ENCODE measurements at regions not wholly inside any gene's neighbourhood (a gene's known extent, or its start where the extent isn't known, plus 50 kb on each side); places are given as distances from the start of the nearest gene placed in this dataset.
A peak's percentile ranks its signal among the peaks of the same experiment; 100 is the strongest.

DNA sequence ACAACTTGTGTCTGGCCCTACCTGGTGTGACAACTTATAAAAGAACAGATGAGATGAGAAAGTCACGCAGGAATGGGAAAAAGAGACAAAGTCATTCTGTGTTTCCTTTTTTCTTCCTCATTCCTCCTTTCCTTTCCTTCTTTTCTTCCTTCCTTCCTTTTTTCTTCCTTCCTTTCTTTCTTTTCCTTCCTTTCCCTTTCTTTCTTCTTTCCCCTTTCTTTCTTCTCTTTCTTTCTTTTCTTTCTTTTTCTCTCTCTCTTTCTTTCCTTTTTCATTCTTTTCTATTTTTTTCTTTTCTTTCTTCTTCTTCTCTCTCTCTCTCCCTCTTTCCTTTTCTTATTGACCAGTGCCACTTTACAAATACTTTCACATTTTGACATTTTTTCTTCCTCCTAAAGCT lies 239.7 kb downstream of the ATG4C start:
- H3K4me1 ChIP-seq (ENCODE audit: control insufficient read depth, insufficient read depth, low read length, poor library complexity, severe bottlenecking), result no peaks in the 10 kb centered on the region
- DNase-seq, result no peak
- peaks cover 0 to 7% (median 0%) of the 10 kb centered on the region in 7 donors for H3K9me3 Mint-ChIP-seq
- H3K9me3 ChIP-seq (ENCODE audit: control insufficient read depth in 2 of 2, low read length in 2 of 2), result no peaks in the 10 kb centered on the region
- no peak overlapping the region for H3K4me3 Mint-ChIP-seq
- no peaks in the 10 kb centered on the region for H3K27me3 ChIP-seq (ENCODE audit: control insufficient read depth, insufficient read depth, low read length)
- no peak overlapping the region for H3K4me3 ChIP-seq (ENCODE audit: low read depth, low read length)
- no peaks in the 10 kb centered on the region for H3K36me3 Mint-ChIP-seq
- H3K27ac ChIP-seq (ENCODE audit: insufficient read depth, low read length, poor library complexity, severe bottlenecking), result no peak overlapping the region
- H3K27ac Mint-ChIP-seq, result no peak overlapping the region
- H3K27me3 Mint-ChIP-seq, result peaks cover 4% of the 10 kb centered on the region
- no peaks in the 10 kb centered on the region for H3K36me3 ChIP-seq (ENCODE audit: control insufficient read depth, insufficient read depth, low read length)
- no peaks in the 10 kb centered on the region for H3K4me1 Mint-ChIP-seq
- ATAC-seq (ENCODE audit: low read depth in 2 of 2), result no peak

DNA sequence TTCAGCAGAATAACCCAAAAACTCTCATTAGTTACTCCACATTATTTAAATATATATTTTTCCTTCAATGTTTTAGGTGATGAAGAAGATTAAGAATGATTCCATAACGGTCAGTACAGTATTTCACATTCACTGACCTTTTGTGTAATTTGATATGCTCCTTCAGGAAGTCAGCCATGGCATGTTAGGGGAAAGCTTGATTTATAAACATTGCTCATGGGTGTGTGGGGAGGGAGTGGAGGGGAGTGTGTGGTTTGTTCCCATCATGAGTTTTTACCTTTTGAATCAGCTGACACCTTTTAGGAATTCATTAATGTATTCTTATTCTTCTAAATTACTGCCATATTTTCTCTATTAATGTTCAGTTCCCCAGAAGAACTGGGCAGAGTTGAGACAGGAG lies 240.2 kb downstream of the ATG4C start:
- Histone ChIP-seq H3K36me3 (ENCODE audit: control insufficient read depth, insufficient read depth, low read length) (no peaks in the 10 kb centered on the region), H3K9me3 (ENCODE audit: control insufficient read depth in 2 of 2, low read length in 2 of 2) (no peaks in the 10 kb centered on the region), H3K4me3 (ENCODE audit: low read depth, low read length) (no peak overlapping the region), H3K27me3 (ENCODE audit: control insufficient read depth, insufficient read depth, low read length) (no peaks in the 10 kb centered on the region), H3K27ac (ENCODE audit: insufficient read depth, low read length, poor library complexity, severe bottlenecking) (no peak overlapping the region), H3K4me1 (ENCODE audit: control insufficient read depth, insufficient read depth, low read length, poor library complexity, severe bottlenecking) (no peaks in the 10 kb centered on the region)
- no peak for ATAC-seq (ENCODE audit: low read depth in 2 of 2)
- Mint-ChIP-seq H3K4me1 (no peaks in the 10 kb centered on the region), H3K9me3 (peaks cover 0 to 7% (median 1%) of the 10 kb centered on the region in 7 donors), H3K4me3 (no peak overlapping the region), H3K27ac (no peak overlapping the region), H3K36me3 (no peaks in the 10 kb centered on the region), H3K27me3 (peaks cover 4% of the 10 kb centered on the region)
- no peak for DNase-seq

DNA sequence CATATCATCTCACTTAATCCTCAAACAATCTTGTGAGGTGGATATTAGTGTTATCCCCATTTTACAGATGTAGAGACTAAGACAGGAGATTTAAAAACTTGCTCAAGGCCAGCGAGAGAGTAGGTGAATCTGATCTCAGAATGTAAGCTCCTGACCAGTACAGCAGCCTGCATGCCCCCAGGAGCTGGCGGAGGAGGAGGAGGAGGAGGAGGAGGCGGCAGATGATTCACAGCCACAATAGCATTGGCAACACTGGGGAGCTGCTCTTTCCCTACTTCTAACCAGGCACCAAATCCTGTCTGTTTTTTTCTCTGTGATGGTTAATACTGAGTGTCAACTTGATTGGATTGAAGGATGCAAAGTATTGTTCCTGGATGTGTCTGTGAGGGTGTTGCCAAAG lies 243.2 kb downstream of the ATG4C start:
- H3K9me3 Mint-ChIP-seq, result peaks cover 0 to 7% (median 2%) of the 10 kb centered on the region in 7 donors
- H3K9me3 ChIP-seq (ENCODE audit: control insufficient read depth in 2 of 2, low read length in 2 of 2), result no peaks in the 10 kb centered on the region

DNA sequence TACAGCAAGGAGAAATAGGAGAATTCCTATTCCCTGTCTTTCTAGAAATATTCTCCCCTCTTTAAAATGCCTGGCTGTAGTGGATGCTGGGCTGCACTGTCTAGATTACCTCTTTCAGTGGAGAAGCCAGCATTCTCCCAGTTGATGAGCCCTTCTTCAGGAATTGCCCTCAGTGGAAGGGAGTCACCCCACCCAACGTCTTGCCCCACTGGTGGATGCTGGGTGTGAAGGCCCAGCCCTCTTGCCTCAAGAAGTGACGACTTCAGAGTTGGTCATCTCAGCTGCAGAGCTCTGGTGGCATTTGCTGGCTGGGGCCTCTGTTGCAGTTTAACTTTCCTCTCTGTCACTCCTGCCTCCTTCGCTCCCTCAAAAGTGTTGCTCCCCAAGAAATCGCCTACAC lies 248.2 kb downstream of the ATG4C start:
- Mint-ChIP-seq H3K27ac (no peak overlapping the region), H3K4me3 (peak overlapping the region in 1 of 4 donors; percentile 83), H3K27me3 (peaks cover 7% of the 10 kb centered on the region), H3K4me1 (no peaks in the 10 kb centered on the region), H3K9me3 (peaks cover 0 to 2% (median 1%) of the 10 kb centered on the region in 7 donors), H3K36me3 (no peaks in the 10 kb centered on the region)
- no peaks in the 10 kb centered on the region for H3K27me3 ChIP-seq (ENCODE audit: control insufficient read depth, insufficient read depth, low read length)
- no peak overlapping the region for H3K27ac ChIP-seq (ENCODE audit: insufficient read depth, low read length, poor library complexity, severe bottlenecking)
- DNase-seq (no peak), ATAC-seq (ENCODE audit: low read depth in 2 of 2) (no peak)
- H3K9me3 ChIP-seq (ENCODE audit: control insufficient read depth in 2 of 2, low read length in 2 of 2), result no peaks in the 10 kb centered on the region
- no peak overlapping the region for H3K4me3 ChIP-seq (ENCODE audit: low read depth, low read length)
- H3K4me1 ChIP-seq (ENCODE audit: control insufficient read depth, insufficient read depth, low read length, poor library complexity, severe bottlenecking), result no peaks in the 10 kb centered on the region
- no peaks in the 10 kb centered on the region for H3K36me3 ChIP-seq (ENCODE audit: control insufficient read depth, insufficient read depth, low read length)

More for the DNA sequence above, 243.2 kb downstream of the ATG4C start:
- Histone ChIP-seq H3K27ac (ENCODE audit: insufficient read depth, low read length, poor library complexity, severe bottlenecking) (no peak overlapping the region), H3K4me3 (ENCODE audit: low read depth, low read length) (no peak overlapping the region), H3K4me1 (ENCODE audit: control insufficient read depth, insufficient read depth, low read length, poor library complexity, severe bottlenecking) (no peaks in the 10 kb centered on the region), H3K27me3 (ENCODE audit: control insufficient read depth, insufficient read depth, low read length) (no peaks in the 10 kb centered on the region), H3K36me3 (ENCODE audit: control insufficient read depth, insufficient read depth, low read length) (no peaks in the 10 kb centered on the region)
- H3K4me1 Mint-ChIP-seq, result no peaks in the 10 kb centered on the region
- H3K4me3 Mint-ChIP-seq, result no peak overlapping the region
- H3K27ac Mint-ChIP-seq, result no peak overlapping the region
- DNase-seq (no peak), ATAC-seq (ENCODE audit: low read depth in 2 of 2) (no peak)
- no peaks in the 10 kb centered on the region for H3K36me3 Mint-ChIP-seq
- peaks cover 8% of the 10 kb centered on the region for H3K27me3 Mint-ChIP-seq

DNA sequence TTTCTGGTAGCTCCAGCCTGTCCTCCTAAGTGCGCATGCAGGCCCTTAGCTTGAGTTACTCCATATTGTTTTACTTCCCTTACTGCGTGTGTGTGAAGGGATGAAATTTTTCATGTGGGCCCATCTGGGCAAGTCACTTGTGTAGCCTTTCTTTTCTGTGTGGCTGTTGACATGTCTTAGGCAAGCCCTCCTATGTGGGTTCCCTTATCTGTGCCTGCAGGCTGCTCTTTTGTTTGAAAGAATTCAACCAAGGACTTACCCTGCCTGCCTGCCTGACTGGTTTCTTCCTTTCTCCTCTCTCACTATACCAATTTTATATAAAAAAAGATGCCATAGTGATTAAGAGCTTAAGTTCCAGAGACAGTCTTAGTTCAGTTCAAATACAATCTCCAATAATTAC lies 249.3 kb downstream of the ATG4C start:
- H3K9me3 Mint-ChIP-seq, result peaks cover 0 to 2% (median 0%) of the 10 kb centered on the region in 7 donors
- H3K27ac Mint-ChIP-seq, result no peak overlapping the region
- H3K27me3 ChIP-seq (ENCODE audit: control insufficient read depth, insufficient read depth, low read length), result no peaks in the 10 kb centered on the region
- H3K36me3 ChIP-seq (ENCODE audit: control insufficient read depth, insufficient read depth, low read length), result no peaks in the 10 kb centered on the region
- no peaks in the 10 kb centered on the region for H3K4me1 Mint-ChIP-seq
- no peak overlapping the region for H3K4me3 ChIP-seq (ENCODE audit: low read depth, low read length)
- DNase-seq (no peak), ATAC-seq (ENCODE audit: low read depth in 2 of 2) (no peak)
- H3K27ac ChIP-seq (ENCODE audit: insufficient read depth, low read length, poor library complexity, severe bottlenecking), result no peak overlapping the region
- H3K9me3 ChIP-seq (ENCODE audit: control insufficient read depth in 2 of 2, low read length in 2 of 2), result no peaks in the 10 kb centered on the region
- H3K4me3 Mint-ChIP-seq, result no peak overlapping the region
- no peaks in the 10 kb centered on the region for H3K36me3 Mint-ChIP-seq
- no peaks in the 10 kb centered on the region for H3K4me1 ChIP-seq (ENCODE audit: control insufficient read depth, insufficient read depth, low read length, poor library complexity, severe bottlenecking)
- peaks cover 7% of the 10 kb centered on the region for H3K27me3 Mint-ChIP-seq

DNA sequence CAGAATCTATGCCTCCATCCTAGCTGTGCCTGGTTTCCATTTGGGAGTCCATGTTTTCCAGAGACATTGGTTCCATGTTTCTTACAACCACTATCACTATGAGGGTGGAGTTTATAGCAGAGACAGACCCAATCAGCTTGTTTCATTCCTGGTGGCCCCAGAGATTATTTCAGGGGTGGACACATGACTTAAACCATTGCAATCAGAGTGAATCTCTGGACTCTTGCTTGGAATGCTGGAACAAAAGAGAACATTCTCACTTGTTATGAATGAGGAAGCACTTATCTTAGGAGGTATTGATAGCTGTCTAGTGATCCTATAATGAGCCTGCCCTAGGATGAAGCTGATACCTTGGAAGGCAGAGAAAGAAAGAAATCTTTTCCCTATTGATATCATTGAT lies 250.3 kb downstream of the ATG4C start:
- H3K36me3 ChIP-seq (ENCODE audit: control insufficient read depth, insufficient read depth, low read length), result no peaks in the 10 kb centered on the region
- Mint-ChIP-seq H3K9me3 (peaks cover 0 to 2% (median 0%) of the 10 kb centered on the region in 7 donors), H3K27ac (no peak overlapping the region), H3K4me3 (no peak overlapping the region), H3K4me1 (no peaks in the 10 kb centered on the region), H3K36me3 (no peaks in the 10 kb centered on the region), H3K27me3 (peaks cover 7% of the 10 kb centered on the region)
- H3K27me3 ChIP-seq (ENCODE audit: control insufficient read depth, insufficient read depth, low read length), result no peaks in the 10 kb centered on the region
- no peaks in the 10 kb centered on the region for H3K9me3 ChIP-seq (ENCODE audit: control insufficient read depth in 2 of 2, low read length in 2 of 2)
- H3K4me3 ChIP-seq (ENCODE audit: low read depth, low read length), result no peak overlapping the region
- no peak for ATAC-seq (ENCODE audit: low read depth in 2 of 2)
- DNase-seq, result no peak
- H3K27ac ChIP-seq (ENCODE audit: insufficient read depth, low read length, poor library complexity, severe bottlenecking), result no peak overlapping the region
- no peaks in the 10 kb centered on the region for H3K4me1 ChIP-seq (ENCODE audit: control insufficient read depth, insufficient read depth, low read length, poor library complexity, severe bottlenecking)

DNA sequence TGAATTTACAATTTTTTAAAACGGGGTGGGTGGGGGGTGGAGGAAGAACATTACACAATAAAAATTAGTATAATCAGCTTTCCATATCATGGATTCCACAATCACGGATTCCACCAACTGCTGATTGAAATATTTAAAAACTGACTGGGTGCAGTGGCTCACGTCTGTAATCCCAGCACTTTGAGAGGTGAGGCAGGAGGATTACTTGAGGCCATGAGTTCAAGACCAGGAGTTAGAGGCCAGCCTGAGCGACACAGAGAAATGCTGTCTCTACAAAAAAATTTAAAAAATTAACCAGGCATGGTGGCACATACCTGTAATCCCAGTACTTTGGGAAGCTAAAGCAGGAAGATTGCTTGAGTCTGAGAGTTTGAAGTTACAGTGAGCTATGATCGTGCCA lies 254.7 kb downstream of the ATG4C start:
- Histone ChIP-seq H3K9me3 (ENCODE audit: control insufficient read depth in 2 of 2, low read length in 2 of 2) (no peaks in the 10 kb centered on the region), H3K36me3 (ENCODE audit: control insufficient read depth, insufficient read depth, low read length) (no peaks in the 10 kb centered on the region), H3K4me3 (ENCODE audit: low read depth, low read length) (no peak overlapping the region), H3K4me1 (ENCODE audit: control insufficient read depth, insufficient read depth, low read length, poor library complexity, severe bottlenecking) (no peaks in the 10 kb centered on the region), H3K27ac (ENCODE audit: insufficient read depth, low read length, poor library complexity, severe bottlenecking) (no peak overlapping the region), H3K27me3 (ENCODE audit: control insufficient read depth, insufficient read depth, low read length) (no peaks in the 10 kb centered on the region)
- Mint-ChIP-seq H3K4me3 (no peak overlapping the region), H3K36me3 (no peaks in the 10 kb centered on the region), H3K4me1 (no peaks in the 10 kb centered on the region), H3K27ac (no peak overlapping the region), H3K27me3 (no peaks in the 10 kb centered on the region), H3K9me3 (peaks cover 0 to 3% (median 0%) of the 10 kb centered on the region in 7 donors)
- no peak for ATAC-seq (ENCODE audit: low read depth in 2 of 2)
- DNase-seq, result no peak

DNA sequence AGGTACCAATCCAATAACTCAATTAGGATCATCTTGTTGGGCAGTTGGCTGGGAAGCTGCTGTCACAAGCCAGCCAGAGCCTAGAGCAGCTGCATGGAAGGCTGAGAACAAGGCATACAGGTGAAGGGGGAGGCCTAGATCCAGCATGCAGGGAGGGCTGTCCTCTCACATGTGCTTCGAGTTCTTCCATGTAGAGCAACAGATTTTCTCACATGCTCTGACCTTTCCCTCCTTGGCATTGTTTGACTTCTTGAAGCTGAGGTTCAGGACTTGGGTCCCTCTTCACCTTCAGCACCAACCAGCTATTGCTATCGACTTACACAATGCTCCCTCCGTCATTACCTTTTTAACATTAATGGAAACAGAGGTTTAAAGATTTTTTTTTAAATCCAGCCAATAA lies 257.7 kb downstream of the ATG4C start:
- Histone ChIP-seq H3K4me3 (ENCODE audit: low read depth, low read length) (no peak overlapping the region), H3K27ac (ENCODE audit: insufficient read depth, low read length, poor library complexity, severe bottlenecking) (no peak overlapping the region), H3K9me3 (ENCODE audit: control insufficient read depth in 2 of 2, low read length in 2 of 2) (no peaks in the 10 kb centered on the region), H3K27me3 (ENCODE audit: control insufficient read depth, insufficient read depth, low read length) (no peaks in the 10 kb centered on the region), H3K4me1 (ENCODE audit: control insufficient read depth, insufficient read depth, low read length, poor library complexity, severe bottlenecking) (no peaks in the 10 kb centered on the region), H3K36me3 (ENCODE audit: control insufficient read depth, insufficient read depth, low read length) (no peaks in the 10 kb centered on the region)
- no peaks in the 10 kb centered on the region for H3K4me1 Mint-ChIP-seq
- no peaks in the 10 kb centered on the region for H3K36me3 Mint-ChIP-seq
- no peak for DNase-seq
- no peak overlapping the region for H3K4me3 Mint-ChIP-seq
- H3K27me3 Mint-ChIP-seq, result no peaks in the 10 kb centered on the region
- no peak overlapping the region for H3K27ac Mint-ChIP-seq
- peaks cover 0 to 3% (median 0%) of the 10 kb centered on the region in 7 donors for H3K9me3 Mint-ChIP-seq
- ATAC-seq (ENCODE audit: low read depth in 2 of 2), result no peak
